ENCODE measurements at regions not wholly inside any gene's neighbourhood (a gene's known extent, or its start where the extent isn't known, plus 50 kb on each side); places are given as distances from the start of the nearest gene placed in this dataset.
A peak's percentile ranks its signal among the peaks of the same experiment; 100 is the strongest.
"Not testable (repeated sequence)": the region's sequence is repeated elsewhere in the genome, so short reads cannot be mapped to it uniquely, and the experiment has no call there.

GRCh38 chr2:42995752-42996422 is 203.5 kb upstream of the HAAO start:
- Histone ChIP-seq H3K36me3 (no peaks in the 10 kb centered on the region), H3K4me1 (no peaks in the 10 kb centered on the region)
- TF ChIP-seq, protein P1, sequence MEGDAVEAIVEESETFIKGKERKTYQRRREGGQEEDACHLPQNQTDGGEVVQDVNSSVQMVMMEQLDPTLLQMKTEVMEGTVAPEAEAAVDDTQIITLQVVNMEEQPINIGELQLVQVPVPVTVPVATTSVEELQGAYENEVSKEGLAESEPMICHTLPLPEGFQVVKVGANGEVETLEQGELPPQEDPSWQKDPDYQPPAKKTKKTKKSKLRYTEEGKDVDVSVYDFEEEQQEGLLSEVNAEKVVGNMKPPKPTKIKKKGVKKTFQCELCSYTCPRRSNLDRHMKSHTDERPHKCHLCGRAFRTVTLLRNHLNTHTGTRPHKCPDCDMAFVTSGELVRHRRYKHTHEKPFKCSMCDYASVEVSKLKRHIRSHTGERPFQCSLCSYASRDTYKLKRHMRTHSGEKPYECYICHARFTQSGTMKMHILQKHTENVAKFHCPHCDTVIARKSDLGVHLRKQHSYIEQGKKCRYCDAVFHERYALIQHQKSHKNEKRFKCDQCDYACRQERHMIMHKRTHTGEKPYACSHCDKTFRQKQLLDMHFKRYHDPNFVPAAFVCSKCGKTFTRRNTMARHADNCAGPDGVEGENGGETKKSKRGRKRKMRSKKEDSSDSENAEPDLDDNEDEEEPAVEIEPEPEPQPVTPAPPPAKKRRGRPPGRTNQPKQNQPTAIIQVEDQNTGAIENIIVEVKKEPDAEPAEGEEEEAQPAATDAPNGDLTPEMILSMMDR (IDR thresholded peaks at IDR 0.05) = no peak

DNA sequence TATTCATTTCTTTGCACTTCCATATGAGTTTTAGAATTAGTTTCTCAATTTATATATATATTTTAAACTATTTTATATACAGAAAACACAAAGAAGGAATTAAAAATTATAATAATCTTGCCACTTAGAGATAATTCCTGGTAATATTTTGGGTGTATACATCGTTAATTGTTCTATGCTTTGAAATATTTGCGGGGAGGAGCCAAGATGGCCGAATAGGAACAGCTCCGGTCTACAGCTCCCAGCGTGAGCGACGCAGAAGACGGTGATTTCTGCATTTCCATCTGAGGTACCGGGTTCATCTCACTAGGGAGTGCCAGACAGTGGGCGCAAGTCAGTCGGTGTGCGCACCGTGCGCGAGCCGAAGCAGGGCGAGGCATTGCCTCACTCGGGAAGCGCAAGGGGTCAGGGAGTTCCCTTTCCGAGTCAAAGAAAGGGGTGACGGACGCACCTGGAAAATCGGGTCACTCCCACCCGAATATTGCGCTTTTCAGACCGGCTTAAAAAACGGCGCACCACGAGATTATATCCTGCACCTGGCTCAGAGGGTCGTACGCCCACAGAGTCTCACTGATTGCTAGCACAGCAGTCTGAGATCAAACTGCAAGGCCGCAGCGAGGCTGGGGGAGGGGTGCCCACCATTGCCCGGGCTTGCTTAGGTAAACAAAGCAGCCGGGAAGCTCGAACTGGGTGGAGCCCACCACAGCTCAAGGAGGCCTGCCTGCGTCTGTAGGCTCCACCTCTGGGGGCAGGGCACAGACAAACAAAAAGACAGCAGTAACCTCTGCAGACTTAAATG is 197.1 kb upstream of the HAAO start:
- peak; percentile 21 for DNase-seq (ENCODE audit: low spot score)

More at GRCh38 chr2:42995752-42996422, 203.5 kb upstream of the HAAO start:
- no peaks in the 10 kb centered on the region for H3K27me3 ChIP-seq
- H3K9me3 ChIP-seq = peaks cover 0 to 7% of the 10 kb centered on the region in 2 donors
- H3K4me3 ChIP-seq = no peak overlapping the region
- DNase-seq (ENCODE audit: low spot score) = no peak
- H3K27ac ChIP-seq = no peak overlapping the region

DNA sequence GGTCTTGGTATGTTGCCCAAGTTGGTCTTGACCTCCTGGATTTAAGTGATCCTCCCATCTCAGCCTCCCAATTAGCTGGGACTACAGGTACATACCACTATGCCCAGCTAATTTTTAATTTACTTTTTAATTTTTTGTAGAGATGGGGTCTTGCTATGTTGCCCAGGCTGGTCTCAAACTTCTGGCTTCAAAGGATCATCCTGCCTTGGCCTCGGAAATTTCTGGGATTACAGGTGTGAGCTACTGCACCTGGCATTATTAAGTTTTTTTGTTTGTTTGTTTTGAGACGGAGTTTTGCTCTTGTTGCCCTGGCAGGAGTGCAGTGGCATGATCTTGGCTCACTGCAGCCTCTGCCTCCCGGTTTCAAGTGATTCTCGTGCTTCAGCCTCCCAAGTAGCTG is 195.7 kb upstream of the HAAO start:
- H3K27ac ChIP-seq; H3K4me1 ChIP-seq; DNase-seq (ENCODE audit: low spot score); H3K9me3 ChIP-seq; H3K4me3 ChIP-seq; H3K36me3 ChIP-seq; H3K27me3 ChIP-seq: not testable (repeated sequence)

More for the DNA sequence above, 197.1 kb upstream of the HAAO start:
- not testable (repeated sequence) for H3K36me3 ChIP-seq, H3K9me3 ChIP-seq, H3K27me3 ChIP-seq, H3K4me1 ChIP-seq, H3K27ac ChIP-seq, H3K4me3 ChIP-seq

GRCh38 chr2:42987112-42987922 is 194.9 kb upstream of the HAAO start:
- H3K4me1 ChIP-seq = no peaks in the 10 kb centered on the region
- H3K36me3 ChIP-seq = no peaks in the 10 kb centered on the region
- TF ChIP-seq, protein P1 (IDR thresholded peaks at IDR 0.05) = no peak
- H3K27ac ChIP-seq = no peak overlapping the region
- DNase-seq (ENCODE audit: low spot score) = no peak
- no peaks in the 10 kb centered on the region for H3K27me3 ChIP-seq
- H3K9me3 ChIP-seq = no peaks in the 10 kb centered on the region
- H3K4me3 ChIP-seq = no peak overlapping the region

GRCh38 chr2:42984617-42985016 is 192.2 kb upstream of the HAAO start:
- Histone ChIP-seq H3K27ac (no peak overlapping the region), H3K27me3 (no peaks in the 10 kb centered on the region), H3K4me1 (no peaks in the 10 kb centered on the region), H3K4me3 (no peak overlapping the region), H3K36me3 (no peaks in the 10 kb centered on the region), H3K9me3 (no peaks in the 10 kb centered on the region)
- DNase-seq (ENCODE audit: low spot score) = no peak
- TF ChIP-seq, protein P1 (IDR thresholded peaks at IDR 0.05) = no peak

DNA sequence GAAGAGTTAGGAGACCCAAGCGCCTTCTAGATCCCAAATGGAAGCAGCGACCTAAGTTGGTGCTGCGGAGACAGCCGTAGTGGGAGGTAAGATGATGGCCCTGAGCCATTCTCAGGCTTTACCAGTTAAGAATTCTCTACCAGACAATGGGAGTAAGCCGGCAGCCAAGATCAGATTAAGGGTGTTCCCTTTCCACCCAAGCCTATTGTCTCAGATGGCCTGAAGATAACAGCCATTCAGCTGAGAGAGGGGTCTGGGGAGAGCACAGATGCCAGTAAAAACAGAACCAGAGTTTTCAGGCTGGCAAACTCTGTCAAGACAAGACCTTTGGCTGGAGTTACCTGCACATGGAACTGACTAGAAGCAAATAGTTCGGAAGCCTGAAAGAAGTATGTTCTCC is 191.7 kb upstream of the HAAO start:
- Histone ChIP-seq H3K36me3 (no peaks in the 10 kb centered on the region), H3K27ac (no peak overlapping the region), H3K4me1 (no peaks in the 10 kb centered on the region), H3K27me3 (no peaks in the 10 kb centered on the region), H3K4me3 (no peak overlapping the region), H3K9me3 (no peaks in the 10 kb centered on the region)
- no peak for DNase-seq (ENCODE audit: low spot score)
- TF ChIP-seq, protein P1 (IDR thresholded peaks at IDR 0.05) = no peak
